Erythroblast (primary cell): ENCODE measurements at regions not wholly inside any gene's neighbourhood (a gene's known extent, or its start where the extent isn't known, plus 50 kb on each side); places are given as distances from the start of the nearest gene placed in this dataset.

Experiments
- GATA1 ChIP-seq: IDR thresholded peaks from 2 replicates; pipeline ENCODE4 v1.6.1; 2011; ENCODE audit warnings: low read depth, mild to moderate bottlenecking, control low read depth, low read length, moderate library complexity
- POLR2A ChIP-seq: IDR thresholded peaks from 2 replicates; pipeline ENCODE4 v1.6.1; 2011; ENCODE audit warnings: mild to moderate bottlenecking, low read length

- TF ChIP-seq POLR2A: no peak
- TF ChIP-seq GATA1: no peak
These were observed 857.4 kb upstream of the PRR20A start for GRCh38 chr13:56283262-56283828.
